COLO829 (cell line): ENCODE measurements at regions not wholly inside any gene's neighbourhood (a gene's known extent, or its start where the extent isn't known, plus 50 kb on each side); places are given as distances from the start of the nearest gene placed in this dataset.
A peak's percentile ranks its signal among the peaks of the same experiment; 100 is the strongest.

Experiments
- DNase-seq: peaks from one replicate; pipeline ENCODE4 v3.0.0; 2012; ENCODE audit warnings: low spot score

GRCh38 chr9:69955536-69956355 is 87.9 kb upstream of the MAMDC2 start:
- peak; percentile 63 for DNase-seq

DNA sequence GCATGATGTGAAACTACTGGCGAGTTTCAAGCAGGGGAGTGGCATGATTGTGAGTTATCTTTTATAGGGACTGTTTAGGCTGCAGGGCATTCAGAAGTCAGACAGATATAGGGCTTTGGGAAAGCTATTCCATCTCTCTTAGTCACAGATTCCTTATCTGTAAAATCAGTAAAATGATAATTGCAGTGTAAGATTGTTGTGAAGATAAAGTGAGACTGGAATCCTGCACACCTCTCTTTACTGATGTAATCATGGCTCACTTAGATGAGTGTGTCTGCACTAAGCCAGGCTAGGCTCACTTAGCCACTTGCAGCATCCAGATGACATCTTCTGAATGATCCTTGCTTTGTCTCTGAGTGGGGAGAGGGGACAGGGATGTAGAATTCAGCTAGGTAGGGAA is 81.8 kb upstream of the MAMDC2 start:
- peak; percentile 41 for DNase-seq

GRCh38 chr9:69963803-69964202 is 79.8 kb upstream of the MAMDC2 start:
- DNase-seq: no peak

- no peak for DNase-seq
Observed at GRCh38 chr9:69964446-69964845, 79.2 kb upstream of the MAMDC2 start.

- no peak for DNase-seq
Observed at GRCh38 chr9:69965416-69966145, 78.1 kb upstream of the MAMDC2 start.

DNA sequence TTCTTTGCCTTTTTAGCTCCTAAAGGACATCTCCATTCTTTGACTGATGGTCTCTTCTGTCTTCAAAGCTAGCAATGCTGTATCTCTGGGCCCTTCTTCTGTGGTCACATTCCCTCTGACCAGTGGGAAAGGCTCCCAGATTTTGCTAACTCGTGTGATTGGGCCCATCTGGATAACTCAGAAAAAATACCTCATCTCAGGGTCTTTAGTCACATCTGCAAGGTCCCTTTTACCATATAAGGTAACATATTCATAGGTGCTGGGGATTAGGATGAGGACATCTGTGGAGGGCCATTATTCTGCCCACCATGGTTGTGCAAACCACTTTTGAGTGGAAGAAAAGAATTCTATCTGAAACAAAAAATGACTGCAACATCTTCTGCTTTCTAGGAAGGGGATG is 76.3 kb upstream of the MAMDC2 start:
- no peak for DNase-seq

- DNase-seq: no peak
Observed at GRCh38 chr9:69970001-69970533, 73.6 kb upstream of the MAMDC2 start.

GRCh38 chr9:69971643-69972449 is 71.8 kb upstream of the MAMDC2 start:
- peak; percentile 86 for DNase-seq

DNA sequence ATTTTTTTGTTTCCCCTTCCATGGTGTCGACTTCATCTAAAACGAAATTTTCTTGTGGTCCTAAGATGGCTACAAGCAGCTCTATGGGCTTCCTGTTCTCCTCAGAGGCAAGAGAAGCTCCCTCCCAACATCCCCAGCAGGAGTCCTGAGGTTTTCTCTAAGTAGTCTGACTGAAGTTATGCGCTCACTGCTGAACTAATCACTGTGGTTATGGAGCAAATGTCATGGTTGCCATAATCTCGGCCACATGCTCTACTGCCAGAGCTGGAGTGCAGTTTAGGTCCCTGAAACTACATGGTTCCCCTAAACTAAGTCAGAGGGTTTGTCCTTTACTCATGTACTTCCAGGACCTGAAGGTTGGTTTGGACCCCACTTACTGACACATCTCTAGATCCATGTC is 68.0 kb upstream of the MAMDC2 start:
- DNase-seq: no peak

DNA sequence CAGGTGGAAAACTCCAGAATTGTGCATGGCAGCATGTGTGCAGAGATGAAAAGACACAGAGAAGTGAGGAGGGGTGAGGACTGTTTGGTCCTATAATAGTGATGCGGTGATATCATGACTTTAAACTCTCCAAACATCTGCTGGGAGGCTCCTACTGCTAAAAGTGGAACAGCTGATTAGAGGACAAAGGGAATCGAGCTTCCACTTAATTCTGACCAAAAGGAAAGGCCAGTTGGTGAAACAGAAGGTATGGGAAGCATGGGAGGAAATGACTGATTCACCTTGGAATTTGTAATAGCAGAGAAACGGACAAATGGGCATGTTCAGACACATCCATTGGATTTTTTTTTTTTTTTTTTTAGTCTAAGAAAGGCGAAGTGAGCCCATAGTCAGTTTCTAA is 67.5 kb upstream of the MAMDC2 start:
- peak; percentile 88 for DNase-seq

DNA sequence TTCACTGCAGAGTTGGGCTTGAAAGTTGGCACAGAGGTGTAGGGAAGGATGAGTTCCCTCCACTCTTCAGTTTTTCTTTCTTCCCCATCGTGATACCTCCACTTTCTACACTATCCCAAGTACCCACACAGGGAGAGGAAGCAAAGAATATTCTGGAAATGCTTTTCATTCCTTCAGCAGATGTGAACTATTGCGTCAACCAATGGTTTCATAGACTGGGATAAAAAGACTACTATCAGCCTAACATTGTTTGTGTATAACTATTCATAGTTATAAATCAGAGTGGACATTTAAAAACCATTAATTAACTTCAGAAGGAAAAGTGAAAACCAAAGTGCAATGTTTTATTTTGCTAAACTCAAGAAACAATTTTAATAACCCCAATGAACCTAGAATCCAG is 63.6 kb upstream of the MAMDC2 start:
- DNase-seq: no peak

DNA sequence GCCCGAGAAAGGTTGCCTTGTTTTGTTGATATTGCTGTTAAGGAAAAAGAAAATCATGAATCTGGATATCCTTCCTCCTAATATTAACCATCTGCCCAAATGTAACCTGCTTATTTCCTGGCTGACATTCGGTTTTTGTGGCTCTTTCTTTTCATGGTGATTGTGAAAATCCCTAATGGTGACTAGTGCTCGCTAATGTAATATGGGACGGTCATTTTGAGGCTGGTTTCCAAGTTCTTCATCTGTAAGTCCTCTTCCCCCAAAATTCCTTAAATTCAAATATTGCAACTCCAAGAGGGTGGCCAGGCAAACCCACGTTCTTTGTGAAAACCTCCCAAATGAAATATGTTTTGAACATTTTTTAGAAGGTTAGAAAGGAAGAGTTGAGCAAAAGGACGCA is 63.1 kb upstream of the MAMDC2 start:
- DNase-seq: no peak

- no peak for DNase-seq
Observed at GRCh38 chr9:69981686-69982445, 61.8 kb upstream of the MAMDC2 start.

DNA sequence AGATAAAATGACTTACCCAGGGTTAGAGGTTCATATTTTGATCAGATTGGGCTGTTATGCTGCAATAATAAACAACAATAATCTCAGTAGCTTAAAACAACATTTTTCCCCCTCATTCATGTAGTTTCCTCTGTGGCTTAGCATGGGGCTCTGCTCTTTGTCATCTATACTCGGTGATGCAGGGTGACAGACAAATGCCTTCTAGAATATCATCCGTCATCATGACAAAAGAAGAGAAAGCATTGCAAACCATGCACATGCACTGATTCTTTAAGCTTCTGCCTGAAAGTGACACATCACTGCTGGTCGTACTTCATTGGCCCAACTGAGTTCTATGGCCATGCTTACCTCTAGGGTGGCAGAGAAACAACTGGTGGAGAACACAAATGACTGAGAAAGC is 58.8 kb upstream of the MAMDC2 start:
- DNase-seq: no peak

- no peak for DNase-seq
Observed at GRCh38 chr9:69985971-69986370, 57.7 kb upstream of the MAMDC2 start.

DNA sequence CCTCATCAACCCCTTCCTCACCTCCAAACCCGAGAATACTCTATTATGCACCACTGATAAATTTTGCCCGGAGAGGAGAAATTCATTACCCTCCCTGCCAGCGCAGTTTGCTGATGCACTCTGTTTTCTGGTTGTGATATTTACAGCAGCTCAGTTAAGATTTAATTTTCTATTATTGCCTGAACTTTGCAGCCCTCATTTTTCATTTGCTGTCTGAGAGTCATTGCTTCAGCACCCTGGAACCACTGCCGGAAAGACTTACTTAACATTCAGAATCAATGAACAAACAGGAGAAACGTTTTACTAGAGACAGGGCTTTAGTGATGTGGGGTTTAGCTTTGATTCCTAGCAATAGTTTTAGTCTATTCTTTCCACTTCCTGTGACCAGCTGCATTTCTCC is 56.7 kb upstream of the MAMDC2 start:
- DNase-seq: no peak

DNA sequence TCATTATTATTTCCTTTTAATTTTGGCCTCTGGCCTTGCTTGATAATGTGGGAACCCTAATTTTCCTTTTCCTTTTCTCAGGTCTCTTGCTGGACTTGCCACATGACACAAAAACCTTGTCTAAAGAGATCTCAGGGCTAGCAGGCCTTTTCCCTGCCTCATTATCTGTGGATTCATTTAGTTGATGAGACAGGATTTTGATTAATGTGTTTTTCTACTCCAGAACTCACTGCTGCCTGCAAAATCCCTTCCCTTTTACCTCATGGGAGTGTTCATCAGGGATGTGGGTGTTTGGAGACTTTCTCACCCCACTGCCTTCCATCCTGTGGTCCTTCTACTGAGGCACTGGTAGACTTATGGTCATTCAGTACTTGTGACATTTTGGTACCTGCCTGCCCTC is 56.2 kb upstream of the MAMDC2 start:
- no peak for DNase-seq

DNA sequence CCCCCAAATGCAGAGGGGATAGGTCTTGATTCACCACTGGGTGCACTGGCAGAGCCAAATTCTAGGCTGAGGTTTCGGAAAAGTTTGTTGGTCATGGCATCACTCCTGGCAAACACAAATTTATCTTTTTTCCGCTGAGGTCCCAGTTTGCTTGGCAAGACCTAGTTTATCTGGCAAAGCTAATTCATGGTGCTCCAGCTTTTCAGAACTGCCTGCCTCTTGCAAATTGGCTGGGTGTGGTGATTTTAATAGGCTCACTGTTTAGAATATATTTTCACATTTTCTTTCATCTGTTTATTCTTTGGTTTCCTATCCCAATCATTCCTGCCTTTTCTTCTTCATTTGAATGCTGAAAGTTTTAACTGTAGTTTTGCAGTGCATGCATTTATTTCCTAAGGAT is 50.5 kb upstream of the MAMDC2 start:
- DNase-seq: no peak
